Small intestine (tissue), 7 donors: ENCODE measurements at regions not wholly inside any gene's neighbourhood (a gene's known extent, or its start where the extent isn't known, plus 50 kb on each side); places are given as distances from the start of the nearest gene placed in this dataset.

Source experiments
- DNase-seq, 2 donors: peaks; one replicate each; pipeline versions ENCODE4 v3.0.0 to v3.0.0-alpha.2; 2013
- FAIRE-seq: peaks from 2 replicates; lab custom pipeline; 2012; peaks lifted over from hg19 to GRCh38; lab: Jason Lieb, UNC
- H3K27ac ChIP-seq, 3 donors: one replicate each; pipeline ENCODE4 v1.5.1; 2013; ENCODE audit warnings: low read length in 2 of 3, mild to moderate bottlenecking in 2 of 3, control low read depth in 1 of 3, inconsistent platforms in 1 of 3, low read depth in 1 of 3, moderate library complexity in 1 of 3
- H3K27me3 ChIP-seq, 3 donors: one replicate each; pipeline ENCODE4 v1.6.1; 2013; ENCODE audit warnings: low read length in 3 of 3, inconsistent platforms in 1 of 3; ENCODE audit not compliant: control insufficient read depth in 3 of 3, insufficient read depth in 3 of 3
- H3K36me3 ChIP-seq, 3 donors: one replicate each; pipeline ENCODE4 v1.6.1; 2013; ENCODE audit warnings: low read length in 3 of 3, inconsistent platforms in 1 of 3, low read depth in 1 of 3, mild to moderate bottlenecking in 1 of 3, moderate library complexity in 1 of 3; ENCODE audit not compliant: control insufficient read depth in 3 of 3, insufficient read depth in 2 of 3
- H3K4me1 ChIP-seq, 3 donors: one replicate each; pipeline ENCODE4 v1.6.1; 2013; ENCODE audit warnings: low read length in 2 of 3, inconsistent platforms in 1 of 3, low read depth in 1 of 3, mild to moderate bottlenecking in 1 of 3, moderate library complexity in 1 of 3; ENCODE audit not compliant: control insufficient read depth in 3 of 3, insufficient read depth in 2 of 3
- H3K4me3 ChIP-seq, 3 donors: one replicate each; pipeline ENCODE4 v1.5.1; 2013; ENCODE audit warnings: low read length in 3 of 3, control low read depth in 1 of 3, inconsistent platforms in 1 of 3, low read depth in 1 of 3, mild to moderate bottlenecking in 1 of 3, moderate library complexity in 1 of 3
- H3K9me3 ChIP-seq, 2 donors: one replicate each; pipeline ENCODE4 v1.6.1; 2013; ENCODE audit warnings: low read depth in 1 of 2, low read length in 1 of 2; ENCODE audit not compliant: control insufficient read depth in 2 of 2, insufficient read depth in 1 of 2
- WGBS, 3 donors: extraction: QIAGEN DNeasy Blood & Tissue Kit; methylation state at CpG; one replicate each; pipeline ENCODE4 v1.1.7; 2013; 5-methylcytosine and 5-hydroxymethylcytosine counted together
- donor health status: healthy with polysubstance abuse.
- donor health status: control.
- donor health status: control.
- donor health status: Bipolar disorder and iron deficiency.
- donor health status: healthy.

DNA sequence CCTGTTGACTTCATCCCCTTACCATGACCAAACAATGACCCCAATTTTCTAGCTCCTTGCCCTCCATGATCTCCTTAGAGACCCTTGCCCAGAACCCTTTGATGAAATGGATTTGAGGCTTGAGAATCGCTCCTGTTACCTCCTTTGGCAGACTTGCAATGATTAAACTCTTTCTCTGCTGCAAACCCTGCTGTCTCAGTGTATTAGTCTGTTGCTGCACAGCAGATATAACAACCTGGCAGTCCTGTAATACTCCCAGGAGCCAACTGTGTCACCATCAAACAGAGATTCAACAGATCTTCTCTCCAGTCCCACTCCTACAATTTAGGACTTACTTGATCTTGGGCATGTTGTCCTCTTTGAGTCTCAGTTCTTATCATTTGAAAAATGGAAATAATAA, 242.9 kb downstream of the HRH4 start:
- no peaks in the 10 kb centered on the region for H3K27me3 ChIP-seq
- no peak for DNase-seq
- no peak for FAIRE-seq
- 89 to 100% (median 91%) methylated on average over 1 of the region's 1 CpG for WGBS, 3 donors
- H3K4me1 ChIP-seq, result no peaks in the 10 kb centered on the region
- H3K4me3 ChIP-seq, result no peak overlapping the region
- H3K27ac ChIP-seq, result no peak overlapping the region
- H3K36me3 ChIP-seq, result no peaks in the 10 kb centered on the region
- H3K9me3 ChIP-seq, result peaks cover 0 to 9% of the 10 kb centered on the region in 2 donors

DNA sequence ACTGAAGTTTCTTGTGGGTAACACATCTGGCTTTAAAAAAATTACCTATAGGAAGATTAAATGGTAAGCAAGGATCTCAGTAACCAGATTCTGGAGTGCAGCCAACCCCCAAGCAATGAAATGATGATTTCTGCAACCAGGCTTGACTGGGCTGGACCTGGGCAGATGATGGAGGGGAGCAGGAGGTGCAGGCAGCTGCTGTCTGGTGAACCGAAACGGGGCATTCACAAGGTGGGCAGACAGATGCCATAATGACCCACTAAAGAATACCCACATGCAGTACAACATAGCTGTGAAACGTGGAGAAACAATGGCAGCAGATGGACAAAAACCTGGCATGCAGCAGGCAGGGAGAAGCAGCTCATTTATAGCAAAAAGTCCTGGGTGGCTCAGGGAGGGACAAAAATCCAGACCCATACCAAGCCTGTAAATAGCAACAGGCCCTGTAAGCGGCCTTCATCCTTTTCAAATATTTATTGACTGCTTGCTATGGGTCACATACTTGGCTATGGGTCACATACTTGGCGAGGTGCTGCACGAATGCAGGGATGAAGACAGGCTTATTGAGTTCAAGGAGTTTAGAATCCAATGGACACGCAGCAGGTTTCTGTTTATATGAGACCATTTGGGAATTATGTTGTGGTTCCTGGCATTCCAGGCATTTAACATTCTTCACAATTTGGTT, 244.7 kb downstream of the HRH4 start:
- FAIRE-seq (no peak), DNase-seq (no peak)
- 45 to 62% (median 50%) methylated on average over 7 of the region's 7 CpGs for WGBS, 3 donors
- Histone ChIP-seq H3K27me3 (no peaks in the 10 kb centered on the region), H3K27ac (no peak overlapping the region), H3K4me1 (no peaks in the 10 kb centered on the region), H3K36me3 (no peaks in the 10 kb centered on the region), H3K9me3 (peaks cover 0 to 9% of the 10 kb centered on the region in 2 donors), H3K4me3 (no peak overlapping the region)

DNA sequence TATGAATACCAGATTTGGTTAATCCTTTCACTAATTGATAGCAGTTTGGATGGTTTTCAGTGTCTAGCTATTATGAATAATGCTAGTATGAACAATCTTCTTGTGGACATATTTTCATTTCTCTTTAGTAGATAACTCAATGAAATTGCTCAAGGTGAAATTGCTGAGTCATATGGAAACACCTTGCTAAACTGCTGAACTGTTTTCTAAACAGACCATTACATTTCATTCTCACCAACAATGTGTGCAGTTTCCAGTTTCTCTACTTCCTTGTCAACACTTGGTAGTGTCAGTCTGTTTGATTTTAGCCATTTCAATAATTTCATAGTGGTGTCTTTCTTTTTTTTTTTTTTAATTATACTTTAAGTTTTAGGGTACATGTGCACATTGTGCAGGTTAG, 250.0 kb downstream of the HRH4 start:
- Histone ChIP-seq H3K4me1 (no peaks in the 10 kb centered on the region), H3K9me3 (no peaks in the 10 kb centered on the region), H3K4me3 (no peak overlapping the region), H3K36me3 (no peaks in the 10 kb centered on the region), H3K27me3 (no peaks in the 10 kb centered on the region), H3K27ac (no peak overlapping the region)
- FAIRE-seq, result no peak
- no peak for DNase-seq

DNA sequence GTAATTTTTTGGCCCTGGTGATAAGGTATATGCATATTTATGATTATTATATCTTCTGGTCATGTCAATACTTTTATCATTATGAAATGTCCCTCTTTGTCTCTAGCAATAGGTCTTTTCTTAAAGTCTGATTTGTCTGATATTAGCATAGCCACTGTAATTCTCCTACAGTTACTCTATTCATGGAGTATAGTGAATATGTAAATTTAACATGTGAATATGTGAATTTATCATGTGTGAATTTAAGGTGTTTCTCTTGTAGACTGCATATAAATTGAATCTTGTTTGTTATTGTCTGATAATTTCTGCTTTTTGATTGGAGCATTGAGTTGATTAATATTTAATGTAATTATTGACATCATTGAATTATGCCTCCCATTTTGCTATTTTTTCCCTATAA, 259.4 kb downstream of the HRH4 start:
- no peak overlapping the region for H3K4me3 ChIP-seq
- no peak for DNase-seq
- H3K27me3 ChIP-seq, result peaks cover 0 to 5% (median 0%) of the 10 kb centered on the region in 3 donors
- FAIRE-seq, result no peak
- H3K4me1 ChIP-seq, result no peaks in the 10 kb centered on the region
- no peaks in the 10 kb centered on the region for H3K36me3 ChIP-seq
- H3K27ac ChIP-seq, result no peak overlapping the region
- no peaks in the 10 kb centered on the region for H3K9me3 ChIP-seq

DNA sequence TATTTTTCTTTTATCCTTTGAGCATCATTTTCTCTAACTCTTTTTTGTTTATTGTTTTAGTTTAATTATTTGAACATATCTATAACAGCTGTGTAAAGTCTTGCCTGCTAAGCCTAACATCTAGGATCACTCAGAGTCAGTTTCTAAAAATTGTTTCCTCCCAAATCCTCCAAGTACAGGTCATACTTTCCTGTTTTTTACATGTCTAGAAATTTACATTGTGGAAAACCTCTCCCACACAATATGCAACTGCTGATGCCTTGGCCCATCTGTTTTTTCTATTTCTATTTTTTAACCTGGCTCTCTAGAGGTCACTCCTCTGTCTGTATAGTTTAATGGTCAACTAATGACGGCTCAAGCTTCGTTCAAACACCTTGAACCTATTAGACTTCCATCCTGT, 261.0 kb downstream of the HRH4 start:
- Histone ChIP-seq H3K36me3 (no peaks in the 10 kb centered on the region), H3K9me3 (no peaks in the 10 kb centered on the region), H3K27ac (no peak overlapping the region), H3K27me3 (peaks cover 0 to 5% (median 0%) of the 10 kb centered on the region in 3 donors), H3K4me1 (no peaks in the 10 kb centered on the region), H3K4me3 (no peak overlapping the region)
- WGBS, 3 donors, result 64 to 74% (median 73%) methylated on average over 2 of the region's 2 CpGs
- no peak for DNase-seq
- FAIRE-seq, result no peak

DNA sequence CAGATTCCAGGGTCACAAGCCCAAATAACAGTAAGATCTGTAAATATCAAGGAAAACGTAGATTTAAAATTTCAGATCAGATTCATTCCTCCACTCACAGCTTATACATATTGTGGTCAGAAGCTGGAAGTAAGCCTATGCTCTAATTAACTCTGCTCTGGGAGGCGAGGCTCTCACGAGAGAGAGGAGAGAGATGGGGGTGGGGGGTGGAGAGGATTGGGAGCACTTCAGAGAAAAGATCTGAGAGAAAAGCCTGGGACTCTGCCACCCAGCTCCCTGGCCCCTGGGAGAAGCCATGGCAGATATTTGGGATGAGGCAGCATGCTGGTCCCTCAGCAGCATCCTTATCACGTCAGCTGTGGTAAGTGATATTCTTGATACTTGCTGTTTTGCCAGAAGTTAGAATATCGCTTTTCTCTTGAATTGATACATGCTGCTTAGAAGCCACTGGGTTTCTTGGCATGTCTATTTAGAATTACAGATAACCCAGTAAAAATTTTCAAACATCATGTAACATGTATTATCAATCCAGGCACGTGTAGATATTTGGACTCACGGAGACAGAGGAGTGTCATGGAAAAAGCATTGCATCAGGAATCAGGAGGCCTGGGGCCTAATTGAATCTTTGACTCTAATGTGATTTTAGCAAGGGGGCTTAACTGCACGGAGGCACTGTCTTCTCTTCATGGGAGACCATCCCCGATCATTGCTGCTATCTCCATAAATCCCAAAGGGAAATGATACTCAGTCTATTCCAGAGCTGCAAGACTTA, 265.4 kb downstream of the HRH4 start:
- H3K27ac ChIP-seq, result no peak overlapping the region
- 72 to 75% (median 73%) methylated on average over 9 of the region's 9 CpGs for WGBS, 3 donors
- H3K27me3 ChIP-seq, result peaks cover 0 to 2% (median 0%) of the 10 kb centered on the region in 3 donors
- H3K4me3 ChIP-seq, result no peak overlapping the region
- no peaks in the 10 kb centered on the region for H3K4me1 ChIP-seq
- H3K36me3 ChIP-seq, result no peaks in the 10 kb centered on the region
- DNase-seq (no peak), FAIRE-seq (no peak)
- no peaks in the 10 kb centered on the region for H3K9me3 ChIP-seq

DNA sequence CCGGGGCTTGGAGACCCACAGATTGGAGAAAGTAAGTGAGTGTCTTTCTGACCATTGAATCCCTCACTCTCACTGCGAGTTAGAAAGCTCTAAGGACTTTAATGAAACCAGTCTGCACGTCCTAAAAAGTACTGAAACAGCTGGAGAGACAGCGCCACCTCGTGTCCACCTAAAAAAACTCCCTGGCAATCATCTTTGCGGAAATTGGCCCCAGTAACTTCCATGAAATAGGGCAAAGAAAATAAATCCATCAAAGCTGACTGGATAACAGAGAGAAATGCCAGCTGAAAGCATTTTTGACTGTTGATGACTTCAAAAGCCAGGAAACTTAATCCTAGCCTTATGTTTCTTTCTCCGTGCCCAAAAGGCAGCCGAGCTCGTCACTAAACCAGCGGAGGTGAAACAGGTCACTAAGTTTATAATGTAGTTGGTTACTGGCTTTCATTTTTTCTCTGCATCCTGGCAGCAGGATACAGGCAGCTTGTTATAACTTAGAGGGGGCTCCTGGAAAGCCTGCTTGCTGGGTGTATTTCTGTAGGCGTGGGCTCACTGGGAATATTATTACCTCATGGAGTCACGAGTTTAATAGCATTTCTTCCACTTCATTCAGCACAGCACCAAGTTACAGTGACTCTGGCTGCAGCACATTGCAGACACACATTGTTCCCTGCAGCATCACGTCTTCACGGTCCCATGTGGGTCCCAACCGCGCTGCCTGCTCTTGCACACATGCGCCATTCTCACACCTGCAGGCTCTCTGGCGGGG, 266.5 kb downstream of the HRH4 start:
- Histone ChIP-seq H3K9me3 (no peaks in the 10 kb centered on the region), H3K4me1 (no peaks in the 10 kb centered on the region), H3K36me3 (no peaks in the 10 kb centered on the region), H3K4me3 (no peak overlapping the region), H3K27me3 (peaks cover 0 to 2% (median 0%) of the 10 kb centered on the region in 3 donors), H3K27ac (no peak overlapping the region)
- 42 to 53% (median 45%) methylated on average over 18 of the region's 18 CpGs for WGBS, 3 donors
- FAIRE-seq, result no peak
- DNase-seq, result peak; percentile 77 to 81

DNA sequence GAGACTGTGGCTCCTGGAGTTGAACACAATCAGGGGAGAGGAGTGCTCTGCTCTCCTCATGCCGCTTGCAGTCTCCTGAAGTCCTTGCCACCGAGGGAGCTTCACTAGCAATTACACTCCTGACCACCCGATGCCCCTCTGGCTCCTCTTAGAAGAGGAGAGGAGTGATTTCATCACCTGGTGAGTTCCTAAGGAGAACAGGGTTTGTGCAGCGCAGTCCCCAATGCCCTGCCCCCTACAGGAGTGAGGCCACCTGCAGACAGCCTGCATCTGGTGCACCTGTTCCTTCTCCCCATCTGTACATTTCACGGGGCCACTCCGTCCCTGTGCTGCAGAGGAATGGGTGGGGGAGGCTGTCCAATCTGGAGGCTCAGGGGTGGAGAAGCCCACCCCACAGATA, 267.2 kb downstream of the HRH4 start:
- DNase-seq, result no peak
- Histone ChIP-seq H3K9me3 (no peaks in the 10 kb centered on the region), H3K4me1 (no peaks in the 10 kb centered on the region), H3K36me3 (no peaks in the 10 kb centered on the region), H3K27ac (no peak overlapping the region), H3K27me3 (no peaks in the 10 kb centered on the region), H3K4me3 (no peak overlapping the region)
- 39 to 60% (median 41%) methylated on average over 6 of the region's 6 CpGs for WGBS, 3 donors
- no peak for FAIRE-seq
